ENCODE measurements at regions not wholly inside any gene's neighbourhood (a gene's known extent, or its start where the extent isn't known, plus 50 kb on each side); places are given as distances from the start of the nearest gene placed in this dataset.
"Not testable (repeated sequence)": the region's sequence is repeated elsewhere in the genome, so short reads cannot be mapped to it uniquely, and the experiment has no call there.

DNA sequence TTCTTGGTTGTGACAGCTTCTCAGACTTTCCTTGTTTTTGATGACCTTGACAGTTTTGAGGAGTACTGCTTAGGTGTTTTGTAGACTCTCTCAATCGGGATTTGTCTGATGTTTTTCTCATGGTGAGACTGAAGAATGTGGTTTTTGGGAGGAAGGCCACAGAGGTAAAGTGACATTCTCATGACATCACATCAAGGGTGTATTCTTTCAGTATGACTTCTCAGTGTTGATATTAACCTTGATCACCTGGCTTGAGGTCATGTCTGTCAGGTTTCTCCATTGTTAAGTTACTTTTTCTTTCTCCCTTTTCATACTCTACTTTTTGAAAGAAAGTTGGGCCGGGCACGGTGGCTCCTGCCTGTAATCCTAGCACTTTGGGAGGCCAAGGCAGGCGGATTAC, 269.9 kb downstream of the ZNF37A start:
- DNase-seq, result not testable (repeated sequence)

DNA sequence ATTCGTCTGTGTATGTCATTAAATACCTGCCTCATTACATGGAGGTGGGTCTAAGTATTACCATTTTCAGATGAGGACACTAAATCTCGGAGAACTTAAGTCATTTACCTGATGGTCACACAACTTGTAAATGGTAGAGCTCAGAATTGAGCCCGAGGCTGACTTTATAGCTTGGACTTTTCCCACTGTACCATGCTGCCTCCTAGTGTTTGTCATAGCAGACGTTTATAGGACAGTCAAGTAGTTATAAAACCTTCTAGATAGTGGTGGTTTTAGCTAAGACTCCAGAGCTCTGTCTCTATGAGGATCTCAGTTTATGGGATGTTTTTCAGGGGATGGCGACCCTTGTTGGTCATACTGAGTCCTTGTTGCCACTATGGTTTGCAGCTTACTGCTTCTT, 271.8 kb downstream of the ZNF37A start:
- DNase-seq, result not testable (repeated sequence)

GRCh38 chr10:38383800-38384199, 289.7 kb downstream of the ZNF37A start:
- DNase-seq, result not testable (repeated sequence)

- DNase-seq, result not testable (repeated sequence)
Observed at GRCh38 chr10:38386869-38387268, 292.7 kb downstream of the ZNF37A start.

DNA sequence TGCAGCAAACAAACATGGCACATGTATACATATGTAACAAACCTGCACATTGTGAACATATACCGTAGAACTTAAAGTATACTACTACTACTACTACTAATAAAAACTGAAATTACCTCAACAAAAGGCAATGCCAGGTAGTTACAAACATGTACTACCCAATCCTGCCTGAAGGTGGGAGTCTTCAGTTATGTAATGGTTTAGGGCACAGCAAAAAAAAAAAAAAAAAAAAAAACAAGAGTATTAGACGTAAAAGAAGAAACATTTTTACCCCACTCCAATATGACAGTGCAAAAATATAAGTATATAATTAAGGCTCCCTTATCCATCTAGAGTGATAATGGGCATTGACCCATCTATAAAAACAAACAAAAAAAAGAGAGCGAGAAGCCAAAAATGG, 296.6 kb downstream of the ZNF37A start:
- not testable (repeated sequence) for DNase-seq

DNA sequence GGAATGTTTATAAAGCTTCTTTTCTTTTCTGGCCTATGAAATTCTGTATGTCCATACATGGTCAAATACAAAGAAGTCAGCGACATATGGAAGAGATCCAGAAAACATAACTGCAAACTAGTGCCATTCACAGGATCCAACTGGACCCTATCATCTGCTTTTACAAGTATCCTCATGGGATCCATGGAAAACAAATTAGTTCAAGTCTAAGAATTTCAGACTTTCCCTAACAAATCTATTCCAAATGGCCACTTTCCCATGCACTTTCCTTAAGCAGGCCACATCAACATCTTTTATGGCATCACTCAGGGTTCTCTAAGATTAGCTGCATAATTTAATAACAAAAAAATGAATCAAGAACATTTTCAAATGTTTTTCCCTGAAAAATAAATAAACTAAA, 301.3 kb downstream of the ZNF37A start:
- DNase-seq, result not testable (repeated sequence)

DNA sequence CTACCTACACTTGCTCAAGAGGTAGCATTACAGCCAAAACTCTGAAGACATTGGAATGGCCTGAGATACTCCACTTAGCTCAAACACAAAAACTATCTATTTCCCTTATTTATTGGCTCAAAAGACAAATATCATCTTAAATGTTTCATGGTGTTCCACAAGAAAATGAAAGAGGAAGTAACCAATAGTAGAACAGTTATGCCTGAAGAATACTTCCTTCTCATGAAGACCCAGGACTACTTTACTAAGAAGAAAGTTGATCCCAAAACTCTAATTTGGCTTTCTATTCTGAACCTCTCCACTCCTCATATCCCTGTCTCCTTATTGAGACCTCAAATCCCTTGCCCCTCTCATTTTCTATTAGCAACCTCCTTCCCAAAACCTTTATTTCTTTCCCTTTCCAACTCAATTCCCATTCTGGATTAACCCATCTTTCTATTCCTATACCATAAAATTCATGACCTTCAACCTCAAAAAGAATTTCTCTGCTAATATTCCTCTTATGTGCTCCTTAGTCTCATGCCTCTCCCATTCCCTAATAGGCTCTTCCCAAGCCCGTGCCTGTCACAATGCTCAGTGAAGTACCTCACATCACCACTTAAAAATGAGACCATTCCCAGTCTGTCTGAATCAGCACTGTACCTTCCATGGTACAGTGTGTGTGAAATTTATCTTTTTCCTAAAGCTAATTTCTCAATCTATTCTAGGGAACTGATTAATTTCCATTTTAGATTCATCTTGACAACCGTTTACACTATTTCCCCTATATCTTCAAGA, 302.2 kb downstream of the ZNF37A start:
- not testable (repeated sequence) for DNase-seq

DNA sequence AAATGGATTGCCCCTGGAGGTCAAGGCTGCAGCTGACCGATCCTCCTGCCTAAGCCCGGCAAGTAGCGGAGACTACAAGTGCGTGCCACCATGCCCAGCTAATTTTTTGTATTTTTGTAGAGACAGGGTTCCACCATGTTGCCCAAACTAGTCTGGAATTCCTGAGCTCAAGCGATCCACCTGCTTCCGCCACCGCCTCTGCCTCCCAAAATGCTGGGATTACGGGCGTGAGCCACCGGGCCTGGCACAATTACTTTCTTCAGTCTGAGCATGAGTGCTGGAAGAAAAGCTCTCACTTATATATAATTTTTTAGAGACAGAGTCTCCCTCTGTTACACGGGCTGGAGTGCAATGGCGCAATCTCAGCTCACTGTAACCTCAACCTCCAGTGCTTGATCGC, 307.4 kb downstream of the ZNF37A start:
- DNase-seq, result not testable (repeated sequence)

DNA sequence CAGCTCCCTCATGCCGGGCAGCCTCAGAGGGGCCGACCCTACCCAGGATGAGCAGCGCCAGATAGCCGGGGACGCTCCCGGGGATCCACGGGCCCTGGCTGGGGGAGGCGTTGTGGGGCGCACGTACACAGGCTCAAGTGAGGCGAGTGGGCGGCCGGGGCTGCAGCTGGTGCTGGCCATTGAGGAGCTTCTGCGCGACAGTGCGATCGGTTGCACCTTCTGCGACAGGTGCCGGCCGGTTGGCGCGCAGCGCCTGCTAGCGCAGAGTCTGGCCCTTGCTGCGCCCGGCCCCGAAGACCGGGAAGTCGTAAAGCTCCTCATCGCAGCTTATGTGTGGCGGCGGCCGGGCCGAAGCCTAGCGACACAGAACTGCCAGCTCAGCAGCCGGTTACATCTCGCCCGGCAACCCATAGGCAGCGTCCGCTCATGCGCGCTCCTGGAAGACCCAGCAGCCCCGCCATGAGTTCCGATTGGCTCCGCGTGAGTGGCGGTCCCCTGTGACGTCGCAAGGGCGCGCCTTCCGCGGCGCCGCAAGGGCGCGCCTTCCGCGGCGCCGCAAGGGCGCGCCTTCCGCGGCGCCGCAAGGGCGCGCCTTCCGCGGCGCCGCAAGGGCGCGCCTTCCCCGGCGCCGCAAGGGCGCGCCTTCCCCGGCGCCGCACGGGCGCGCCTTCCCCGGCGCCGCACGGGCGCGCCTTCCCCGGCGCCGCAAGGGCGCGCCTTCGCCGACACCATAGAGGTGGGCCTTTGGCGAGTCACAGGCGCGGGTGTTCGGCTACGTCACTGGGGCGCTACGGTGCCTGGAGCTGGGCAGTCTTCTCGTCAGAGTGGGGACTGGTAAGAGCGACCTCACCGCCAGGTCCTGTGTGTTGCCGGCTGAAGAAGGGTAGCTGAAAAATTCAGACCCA, 308.6 kb downstream of the ZNF37A start:
- DNase-seq, result peak; percentile 91

DNA sequence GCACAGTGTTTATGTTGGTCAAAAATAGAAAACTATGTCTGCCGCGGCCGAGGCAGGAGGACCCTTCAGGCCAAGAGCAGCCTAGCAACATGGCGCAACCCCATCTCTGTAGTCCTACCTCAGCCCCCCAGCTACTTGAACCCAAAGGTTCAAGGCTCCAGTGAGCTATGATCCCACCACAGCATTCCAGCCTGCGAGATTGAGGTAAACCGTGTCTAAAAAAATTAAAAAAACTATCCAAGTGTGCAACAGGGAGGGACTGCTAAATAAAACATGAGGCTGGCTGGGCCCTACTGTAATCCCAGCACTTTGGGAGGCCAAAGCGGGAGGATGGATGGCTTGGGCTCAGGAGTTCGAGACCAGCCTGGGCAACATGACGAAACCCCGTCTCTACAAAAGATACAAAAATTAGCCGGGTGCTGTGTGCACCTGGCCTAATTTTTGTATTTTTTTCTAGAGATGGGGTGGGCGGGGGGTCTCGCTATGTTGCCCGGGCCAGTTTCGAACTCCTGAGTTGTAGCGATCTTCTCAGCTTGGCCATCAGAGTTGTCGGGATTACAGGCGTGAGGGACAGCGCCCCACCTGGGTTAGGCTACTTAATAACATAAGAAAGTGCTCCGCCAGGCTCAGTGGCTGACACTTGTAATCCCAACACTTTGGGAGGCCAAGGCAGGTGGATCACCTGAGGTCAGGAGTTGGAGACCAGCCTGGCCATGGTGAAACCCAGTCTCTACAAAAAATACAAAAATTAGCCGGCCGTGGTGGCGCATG, 309.4 kb downstream of the ZNF37A start:
- DNase-seq, result not testable (repeated sequence)

DNA sequence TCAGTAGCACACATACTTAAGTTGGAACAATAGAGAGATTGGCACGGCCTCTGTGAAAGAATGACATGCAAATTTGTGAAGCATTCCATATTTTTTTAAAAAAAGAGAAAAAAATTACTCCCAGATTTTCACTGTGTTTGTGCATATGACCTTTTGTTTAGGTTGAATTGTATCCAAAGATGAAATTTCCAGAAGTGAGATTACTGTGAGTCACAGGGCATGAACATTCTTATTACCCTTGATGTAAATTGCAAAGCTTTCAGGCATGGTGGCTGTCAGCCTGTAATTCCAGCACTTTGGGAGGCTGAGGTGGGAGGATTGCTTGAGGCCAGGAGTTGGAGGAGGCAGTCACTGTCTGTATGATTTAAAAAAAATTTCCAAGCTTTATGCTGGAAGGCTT, 329.5 kb downstream of the ZNF37A start:
- DNase-seq, result not testable (repeated sequence)

- not testable (repeated sequence) for DNase-seq
Observed at GRCh38 chr10:38430242-38430641, 336.1 kb downstream of the ZNF37A start.

DNA sequence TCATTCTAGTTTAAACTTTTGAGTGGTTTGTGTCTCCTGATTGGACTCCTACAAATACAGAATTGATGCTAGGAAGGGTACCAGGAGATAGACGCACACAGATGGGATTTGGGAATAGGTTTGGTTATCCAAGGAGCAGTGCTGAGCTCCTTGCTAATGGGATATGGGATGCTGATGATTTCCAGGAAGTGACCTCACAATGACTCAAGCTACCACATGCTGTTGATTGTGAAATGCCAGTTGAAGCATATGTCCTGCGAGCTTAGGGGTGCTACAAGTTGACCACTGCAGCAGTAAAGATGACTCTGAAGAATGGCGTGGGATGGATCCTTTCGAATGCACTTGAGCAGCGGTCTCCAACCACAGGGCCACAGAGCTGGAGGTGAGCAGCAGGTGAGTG, 343.2 kb downstream of the ZNF37A start:
- not testable (repeated sequence) for DNase-seq

DNA sequence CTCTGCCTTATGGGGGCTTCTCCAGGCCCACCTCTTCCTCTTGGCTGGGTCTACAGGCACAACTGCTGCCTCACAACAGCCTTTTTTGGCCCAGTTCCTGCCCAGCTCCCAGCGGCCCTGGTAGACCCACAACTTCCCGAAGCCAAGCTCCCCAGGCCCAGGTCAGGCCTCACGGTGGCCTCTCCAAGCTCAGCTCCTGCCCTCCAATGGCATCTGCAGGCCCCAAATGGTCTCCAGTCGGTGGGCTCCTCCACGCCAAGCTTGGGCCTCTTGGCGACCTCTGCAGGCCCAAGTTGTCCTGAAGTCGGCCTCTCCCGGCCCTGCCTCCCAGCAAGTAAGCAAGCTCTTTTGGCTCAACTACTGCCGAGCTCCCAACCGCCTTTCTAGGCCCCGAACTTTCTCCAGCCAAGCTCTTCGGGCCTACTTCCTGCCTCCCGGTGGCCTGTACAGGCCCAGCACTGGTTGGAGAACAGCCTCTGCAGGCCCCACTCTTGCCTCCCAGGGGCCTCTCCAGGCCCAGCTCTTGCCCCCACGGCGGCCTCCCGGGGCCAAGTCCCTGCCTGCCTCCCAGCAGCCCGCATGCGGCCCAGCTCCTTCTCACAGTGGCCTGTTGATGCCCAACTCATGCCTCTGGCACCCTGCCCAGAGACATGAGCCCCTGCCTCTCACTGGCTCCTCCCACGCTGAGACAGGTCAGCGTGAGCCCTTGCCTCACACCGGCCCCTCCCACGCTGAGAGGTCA, 354.6 kb downstream of the ZNF37A start:
- not testable (repeated sequence) for DNase-seq

GRCh38 chr10:38449618-38450017, 355.5 kb downstream of the ZNF37A start:
- DNase-seq, result not testable (repeated sequence)

DNA sequence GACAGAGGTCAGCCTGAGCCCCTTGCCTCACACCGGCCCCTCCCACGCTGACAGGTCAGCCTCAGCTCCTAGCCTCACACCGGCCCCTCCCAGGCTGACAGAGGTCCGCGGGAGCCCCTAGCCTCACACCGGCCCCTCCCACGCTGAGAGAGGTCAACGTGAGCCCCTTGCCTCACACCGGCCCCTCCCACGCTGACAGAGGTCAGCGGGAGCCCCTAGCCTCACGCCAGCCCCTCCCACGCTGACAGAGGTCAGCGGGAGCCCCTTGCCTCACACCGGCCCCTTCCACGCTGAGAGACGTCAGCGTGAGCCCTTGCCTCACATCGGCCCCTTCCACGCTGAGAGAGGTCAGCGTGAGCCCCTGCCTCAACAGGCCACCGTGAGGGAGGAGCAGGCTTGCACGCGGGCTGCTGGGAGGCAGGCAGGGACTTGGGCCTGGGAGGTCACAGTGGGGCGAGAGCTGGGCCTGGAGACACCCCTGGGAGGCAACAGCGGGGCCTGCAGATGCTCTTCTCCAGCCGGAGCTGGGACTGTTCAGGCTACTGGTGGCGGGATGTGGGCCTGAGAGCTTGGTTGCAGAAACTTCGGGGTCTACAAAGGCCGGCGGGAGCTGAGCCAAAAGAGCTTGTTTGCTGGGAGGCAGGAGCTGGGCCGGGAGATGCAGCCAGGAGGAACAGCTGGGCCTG, 356.4 kb downstream of the ZNF37A start:
- not testable (repeated sequence) for DNase-seq

DNA sequence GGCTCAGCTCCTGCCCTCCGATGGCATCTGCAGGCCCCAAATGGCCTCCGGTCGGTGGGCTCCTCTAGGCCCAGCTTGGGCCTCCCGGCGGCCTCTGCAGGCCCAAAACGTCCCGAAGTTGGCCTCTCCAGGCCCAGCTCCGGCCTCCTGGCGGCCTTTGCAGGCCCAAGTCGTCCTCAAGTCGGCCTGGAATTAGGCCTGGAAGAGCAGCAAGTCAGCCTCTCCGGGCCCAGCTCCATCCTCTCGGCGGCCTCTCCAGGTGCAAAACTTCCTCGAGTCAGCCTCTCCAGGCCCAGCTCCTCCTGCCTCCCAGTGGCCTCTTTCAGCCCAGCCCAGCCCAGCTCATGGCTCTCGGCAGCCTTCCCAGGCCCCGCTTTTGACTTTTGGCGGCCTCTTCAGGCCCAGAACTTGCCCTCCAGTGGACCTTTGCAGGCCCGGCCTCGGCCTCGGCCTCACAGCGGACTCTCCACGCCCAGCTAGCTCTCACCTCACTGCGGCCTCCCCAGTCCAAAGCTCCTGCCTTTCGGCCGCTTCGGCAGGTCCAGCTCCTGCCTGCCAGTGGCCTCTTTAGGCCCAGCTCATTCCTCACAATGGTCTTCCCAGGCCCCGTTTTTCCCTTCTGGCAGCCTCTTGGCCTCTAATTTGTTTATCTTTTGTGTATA, 357.3 kb downstream of the ZNF37A start:
- DNase-seq, result not testable (repeated sequence)

Data from activated effector memory CD4-positive, alpha-beta T cell treated with Interleukin-2 at 50 U/mL for 16 hours (primary cell).